IMR-90 (cell line): ENCODE measurements at regions not wholly inside any gene's neighbourhood (a gene's known extent, or its start where the extent isn't known, plus 50 kb on each side); places are given as distances from the start of the nearest gene placed in this dataset.

Experiments
- ATAC-seq: fragments of 200-7000 bp; cut with Tn5 transposase; 2 replicates; pipeline ENCODE4 v1.9.1; 2020; ENCODE audit warnings: low read depth, mild to moderate bottlenecking, moderate library complexity
- BruUV-seq: library from RNA; stranded (reverse); fragments of 400-500 nt; replicated peaks from 2 replicates; lab custom pipeline; 2021; lab: Mats Ljungman, UMichigan
- CTCF ChIA-PET: fragments of 300-600 bp; formaldehyde crosslinking; extraction: SDS; loops from one replicate; lab custom pipeline; 2021; ENCODE audit warnings: antibody characterized with exemption; lab: Yijun Ruan, JAX
- POLR2A ChIA-PET: fragments of 300-600 bp; sonication (Branson Sonifier 250); formaldehyde crosslinking; loops from one replicate; lab custom pipeline; 2022; ENCODE audit warnings: antibody characterized with exemption; ENCODE audit not compliant: unreplicated experiment; lab: Charles Lee
- DNase-seq: peaks from one replicate; pipeline ENCODE4 v3.0.0; 2013
- H2AFZ ChIP-seq: replicated peaks from 2 replicates; pipeline ENCODE3; 2013; ENCODE audit warnings: low read length, mild to moderate bottlenecking; ENCODE audit not compliant: poor library complexity
- H2AK5ac ChIP-seq: 2 replicates; pipeline ENCODE4 v1.6.1; 2013; ENCODE audit warnings: low read depth, low read length, inconsistent platforms
- H2AK9ac ChIP-seq: replicated peaks from 2 replicates; pipeline ENCODE3; 2013; ENCODE audit warnings: mild to moderate bottlenecking, low read depth, low read length, moderate library complexity; ENCODE audit not compliant: poor library complexity
- H2BK120ac ChIP-seq: 2 replicates; pipeline ENCODE4 v1.6.1; 2013; ENCODE audit warnings: low read depth, low read length, inconsistent platforms
- H2BK15ac ChIP-seq: 3 replicates; pipeline ENCODE4 v1.6.1; 2013; ENCODE audit warnings: low read depth, low read length, inconsistent platforms
- H2BK20ac ChIP-seq: 2 replicates; pipeline ENCODE4 v1.6.1; 2013; ENCODE audit warnings: low read depth, mild to moderate bottlenecking, inconsistent platforms, low read length, moderate library complexity
- H2BK5ac ChIP-seq: 2 replicates; pipeline ENCODE4 v1.6.1; 2013; ENCODE audit warnings: mild to moderate bottlenecking, low read depth, low read length, inconsistent platforms; ENCODE audit not compliant: poor library complexity, severe bottlenecking
- H3K14ac ChIP-seq: replicated peaks from 2 replicates; pipeline ENCODE4 v1.6.1; 2013; ENCODE audit warnings: low read depth, low read length, inconsistent platforms
- H3K18ac ChIP-seq: 2 replicates; pipeline ENCODE4 v1.6.1; 2013; ENCODE audit warnings: low read depth, low read length, control low read depth
- H3K23ac ChIP-seq: 2 replicates; pipeline ENCODE4 v1.6.1; 2013; ENCODE audit warnings: low read depth, low read length, inconsistent platforms
- H3K27ac ChIP-seq: 2 replicates; pipeline ENCODE4 v1.5.1; 2013; ENCODE audit warnings: mild to moderate bottlenecking, control low read depth, low read length; ENCODE audit not compliant: insufficient read depth
- H3K27me3 ChIP-seq: 2 replicates; pipeline ENCODE4 v1.6.1; 2013; ENCODE audit warnings: low read length; ENCODE audit not compliant: control insufficient read depth, insufficient read depth
- H3K36me3 ChIP-seq: 2 replicates; pipeline ENCODE4 v1.6.1; 2013; ENCODE audit warnings: low read length, mixed read lengths; ENCODE audit not compliant: control insufficient read depth, insufficient read depth
- H3K4ac ChIP-seq: 2 replicates; pipeline ENCODE4 v1.6.1; 2013; ENCODE audit warnings: low read depth, low read length, inconsistent platforms
- H3K4me1 ChIP-seq: 2 replicates; pipeline ENCODE4 v1.6.1; 2013; ENCODE audit warnings: low read length, mixed read lengths; ENCODE audit not compliant: control insufficient read depth, insufficient read depth
- H3K4me2 ChIP-seq: 2 replicates; pipeline ENCODE4 v1.6.1; 2013; ENCODE audit warnings: low read depth, mild to moderate bottlenecking, control low read depth, low read length, moderate library complexity
- H3K4me3 ChIP-seq: 2 replicates; pipeline ENCODE4 v1.5.1; 2013; ENCODE audit warnings: low read depth, mild to moderate bottlenecking, control low read depth, low read length, moderate library complexity; ENCODE audit not compliant: insufficient read depth
- H3K56ac ChIP-seq: 2 replicates; pipeline ENCODE4 v1.6.1; 2013; ENCODE audit warnings: low read length, inconsistent platforms; ENCODE audit not compliant: insufficient read depth; ENCODE audit errors: extremely low read depth
- H3K79me1 ChIP-seq, 2 experiments: 2 replicates each; pipeline ENCODE4 v1.6.1; 2013; ENCODE audit warnings: low read length in 2 of 2, inconsistent platforms in 1 of 2, low read depth in 1 of 2
- H3K9ac ChIP-seq: 2 replicates; pipeline ENCODE4 v1.6.1; 2013; ENCODE audit warnings: low read depth, low read length, control low read depth
- H3K9me1 ChIP-seq: 2 replicates; pipeline ENCODE4 v1.6.1; 2013; ENCODE audit warnings: low read length, inconsistent platforms; ENCODE audit not compliant: insufficient read depth
- H3K9me3 ChIP-seq: 2 replicates; pipeline ENCODE4 v1.6.1; 2013; ENCODE audit warnings: low read length; ENCODE audit not compliant: control insufficient read depth, insufficient read depth
- H4K20me1 ChIP-seq: 2 replicates; pipeline ENCODE4 v1.6.1; 2013; ENCODE audit warnings: low read length, inconsistent platforms; ENCODE audit not compliant: insufficient read depth
- H4K5ac ChIP-seq: 2 replicates; pipeline ENCODE4 v1.6.1; 2013; ENCODE audit warnings: mild to moderate bottlenecking, low read depth, low read length, control low read depth
- H4K8ac ChIP-seq, 2 experiments: 2 replicates each; pipeline ENCODE4 v1.6.1; 2013; ENCODE audit warnings: low read depth in 2 of 2, low read length in 2 of 2, control low read depth in 1 of 2, inconsistent platforms in 1 of 2
- H4K91ac ChIP-seq: 2 replicates; pipeline ENCODE4 v1.6.1; 2013; ENCODE audit warnings: low read depth, low read length, inconsistent platforms; ENCODE audit not compliant: insufficient read depth
- CEBPB ChIP-seq: IDR thresholded peaks from 2 replicates; pipeline ENCODE4 v1.6.1; 2012; ENCODE audit warnings: low read depth, low read length, improper control_type of control experiment
- FOS ChIP-seq: fragments of 150-350 bp; IDR thresholded peaks from 2 replicates; pipeline ENCODE4 v1.6.1; 2016; ENCODE audit warnings: low read depth, low read length
- MAFK ChIP-seq: IDR thresholded peaks from 2 replicates; pipeline ENCODE4 v1.6.1; 2012; ENCODE audit warnings: low read depth, low read length, improper control_type of control experiment
- MAZ ChIP-seq: IDR thresholded peaks from 2 replicates; pipeline ENCODE4 v1.6.1; 2012; ENCODE audit warnings: low read depth, mild to moderate bottlenecking, low read length, improper control_type of control experiment, moderate library complexity, borderline replicate concordance
- NFE2L2 ChIP-seq: fragments of 150-350 bp; IDR thresholded peaks from 2 replicates; pipeline ENCODE4 v1.6.1; 2016; ENCODE audit warnings: low read depth, mild to moderate bottlenecking, low read length
- RAD21 ChIP-seq: IDR thresholded peaks from 2 replicates; pipeline ENCODE4 v1.6.1; 2012; ENCODE audit warnings: low read length, improper control_type of control experiment
- SMC3 ChIP-seq: fragments of 150-350 bp; IDR thresholded peaks from 2 replicates; pipeline ENCODE4 v1.6.1; 2016; ENCODE audit warnings: low read depth, mild to moderate bottlenecking, antibody characterized with exemption, low read length, moderate library complexity
- USF2 ChIP-seq: fragments of 150-350 bp; IDR thresholded peaks from 2 replicates; pipeline ENCODE4 v1.6.1; 2017; ENCODE audit warnings: mild to moderate bottlenecking, antibody characterized with exemption, low read length, low read depth
- WGBS, 2 experiments: methylation state at CpG; one replicate each; pipeline versions ENCODE4 v1.1.5 to v1.1.7; 2013; ENCODE audit warnings: missing lambda C conversion rate in 2 of 2; ENCODE audit not compliant: insufficient read length in 1 of 2; ENCODE audit errors: extremely low coverage in 2 of 2; 5-methylcytosine and 5-hydroxymethylcytosine counted together
- dilution Hi-C: fragments of 300-500 bp; cut with HindIII; formaldehyde crosslinking; loops from one replicate; pipeline ENCODE4 v1.14.3; 2018; ENCODE audit warnings: low sequenced_read_pairs; ENCODE audit not compliant: unreplicated experiment
- in situ Hi-C: fragments of 300-500 bp; cut with MboI; formaldehyde crosslinking; loops from 3 replicates; pipeline ENCODE4 v1.14.3; 2019; ENCODE audit warnings: low sequenced_read_pairs, inconsistent platforms, mixed read lengths
- intact Hi-C: fragments of 100-400 bp; cut with micrococcal nuclease; formaldehyde crosslinking; loops from 2 replicates; pipeline ENCODE4 v1.10.0; 2022

- Histone ChIP-seq H3K14ac (no peak overlapping the region), H3K79me1 (no peaks in the 10 kb centered on the region), H3K23ac (no peak overlapping the region), H4K5ac (no peak overlapping the region), H3K9me1 (no peaks in the 10 kb centered on the region), H3K27me3 (peaks cover 5% of the 10 kb centered on the region; the same call in 1 of the 2 replicates), H2BK20ac (no peak overlapping the region), H2BK120ac (no peak overlapping the region), H3K36me3 (no peaks in the 10 kb centered on the region), H4K91ac (no peak overlapping the region), H3K4ac (no peak overlapping the region), H2AK9ac (no peak overlapping the region), H3K9me3 (no peaks in the 10 kb centered on the region), H3K56ac (no peak overlapping the region), H3K4me3 (no peak overlapping the region), H4K20me1 (no peaks in the 10 kb centered on the region), H4K8ac (no peak overlapping the region), H2BK5ac (no peak overlapping the region), H2AK5ac (no peak overlapping the region), H3K4me2 (no peak overlapping the region), H3K9ac (no peak overlapping the region), H2BK15ac (no peak overlapping the region), H3K18ac (no peak overlapping the region), H2AFZ (no peak overlapping the region), H3K27ac (no peak overlapping the region), H3K4me1 (no peaks in the 10 kb centered on the region)
- dilution Hi-C loops (no loop called here), in situ Hi-C loops (no loop called here), intact Hi-C loops (no loop called here)
- DNase-seq (no peak), ATAC-seq (no peak)
- no peak for TF ChIP-seq SMC3
- TF ChIP-seq CEBPB, result no peak
- no peak for TF ChIP-seq MAFK
- no peak for TF ChIP-seq MAZ
- no peak for TF ChIP-seq RAD21
- TF ChIP-seq FOS, result no peak
- no peak for TF ChIP-seq USF2
- no peak for TF ChIP-seq NFE2L2
- POLR2A ChIA-PET, result no interaction called here
- WGBS, 2 experiments, result no CpG with 5 or more reads among the region's 3 CpGs
- CTCF ChIA-PET, result no interaction called here
- BruUV-seq, result no TSS peak
Measured at GRCh38 chr6:106740287-106740686, 110.9 kb downstream of the QRSL1 start.
